ENCODE measurements at regions not wholly inside any gene's neighbourhood (a gene's known extent, or its start where the extent isn't known, plus 50 kb on each side); places are given as distances from the start of the nearest gene placed in this dataset.

DNA sequence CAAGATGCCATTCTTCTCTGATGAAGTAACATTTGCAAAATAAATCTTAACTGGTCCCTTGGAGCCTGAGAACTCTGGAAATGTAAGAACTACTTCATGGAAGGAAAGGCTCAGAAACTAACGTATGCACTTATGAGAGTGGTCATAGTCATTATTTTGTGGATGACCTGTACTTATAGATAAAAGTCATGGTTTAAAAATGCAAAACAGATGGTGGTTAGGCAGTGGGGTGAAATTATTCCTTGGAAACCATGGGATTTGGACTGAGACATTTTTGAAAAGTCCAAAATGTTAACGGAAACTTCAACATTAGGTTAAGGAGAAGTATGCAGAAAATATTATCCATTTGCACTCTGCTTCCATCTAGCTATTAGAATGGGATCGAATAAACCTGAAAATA lies 223.0 kb downstream of the ICOS start:
- TF ChIP-seq ZFX (IDR thresholded peaks at IDR 0.05) (no peak), TCF7L2 (IDR thresholded peaks at IDR 0.05; ENCODE audit: borderline replicate concordance, extremely low read depth, insufficient read depth, insufficient read length) (no peak), SIN3A (IDR thresholded peaks at IDR 0.05; ENCODE audit: low read depth) (no peak), RAD21 (IDR thresholded peaks at IDR 0.05; ENCODE audit: low read depth) (no peak)
- TF ChIP-seq, protein P1, sequence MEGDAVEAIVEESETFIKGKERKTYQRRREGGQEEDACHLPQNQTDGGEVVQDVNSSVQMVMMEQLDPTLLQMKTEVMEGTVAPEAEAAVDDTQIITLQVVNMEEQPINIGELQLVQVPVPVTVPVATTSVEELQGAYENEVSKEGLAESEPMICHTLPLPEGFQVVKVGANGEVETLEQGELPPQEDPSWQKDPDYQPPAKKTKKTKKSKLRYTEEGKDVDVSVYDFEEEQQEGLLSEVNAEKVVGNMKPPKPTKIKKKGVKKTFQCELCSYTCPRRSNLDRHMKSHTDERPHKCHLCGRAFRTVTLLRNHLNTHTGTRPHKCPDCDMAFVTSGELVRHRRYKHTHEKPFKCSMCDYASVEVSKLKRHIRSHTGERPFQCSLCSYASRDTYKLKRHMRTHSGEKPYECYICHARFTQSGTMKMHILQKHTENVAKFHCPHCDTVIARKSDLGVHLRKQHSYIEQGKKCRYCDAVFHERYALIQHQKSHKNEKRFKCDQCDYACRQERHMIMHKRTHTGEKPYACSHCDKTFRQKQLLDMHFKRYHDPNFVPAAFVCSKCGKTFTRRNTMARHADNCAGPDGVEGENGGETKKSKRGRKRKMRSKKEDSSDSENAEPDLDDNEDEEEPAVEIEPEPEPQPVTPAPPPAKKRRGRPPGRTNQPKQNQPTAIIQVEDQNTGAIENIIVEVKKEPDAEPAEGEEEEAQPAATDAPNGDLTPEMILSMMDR (IDR thresholded peaks at IDR 0.05 in 2 of 3, conservative IDR thresholded peaks at IDR 0.05 in 1 of 3; ENCODE audit: borderline replicate concordance in 1 of 3, insufficient read depth in 1 of 3, low read depth in 2 of 3, low read length in 2 of 3): no peak
- TF ChIP-seq, protein P2, sequence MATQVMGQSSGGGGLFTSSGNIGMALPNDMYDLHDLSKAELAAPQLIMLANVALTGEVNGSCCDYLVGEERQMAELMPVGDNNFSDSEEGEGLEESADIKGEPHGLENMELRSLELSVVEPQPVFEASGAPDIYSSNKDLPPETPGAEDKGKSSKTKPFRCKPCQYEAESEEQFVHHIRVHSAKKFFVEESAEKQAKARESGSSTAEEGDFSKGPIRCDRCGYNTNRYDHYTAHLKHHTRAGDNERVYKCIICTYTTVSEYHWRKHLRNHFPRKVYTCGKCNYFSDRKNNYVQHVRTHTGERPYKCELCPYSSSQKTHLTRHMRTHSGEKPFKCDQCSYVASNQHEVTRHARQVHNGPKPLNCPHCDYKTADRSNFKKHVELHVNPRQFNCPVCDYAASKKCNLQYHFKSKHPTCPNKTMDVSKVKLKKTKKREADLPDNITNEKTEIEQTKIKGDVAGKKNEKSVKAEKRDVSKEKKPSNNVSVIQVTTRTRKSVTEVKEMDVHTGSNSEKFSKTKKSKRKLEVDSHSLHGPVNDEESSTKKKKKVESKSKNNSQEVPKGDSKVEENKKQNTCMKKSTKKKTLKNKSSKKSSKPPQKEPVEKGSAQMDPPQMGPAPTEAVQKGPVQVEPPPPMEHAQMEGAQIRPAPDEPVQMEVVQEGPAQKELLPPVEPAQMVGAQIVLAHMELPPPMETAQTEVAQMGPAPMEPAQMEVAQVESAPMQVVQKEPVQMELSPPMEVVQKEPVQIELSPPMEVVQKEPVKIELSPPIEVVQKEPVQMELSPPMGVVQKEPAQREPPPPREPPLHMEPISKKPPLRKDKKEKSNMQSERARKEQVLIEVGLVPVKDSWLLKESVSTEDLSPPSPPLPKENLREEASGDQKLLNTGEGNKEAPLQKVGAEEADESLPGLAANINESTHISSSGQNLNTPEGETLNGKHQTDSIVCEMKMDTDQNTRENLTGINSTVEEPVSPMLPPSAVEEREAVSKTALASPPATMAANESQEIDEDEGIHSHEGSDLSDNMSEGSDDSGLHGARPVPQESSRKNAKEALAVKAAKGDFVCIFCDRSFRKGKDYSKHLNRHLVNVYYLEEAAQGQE (IDR thresholded peaks at IDR 0.05; ENCODE audit: low read depth): no peak
